Caco-2 (cell line): ENCODE measurements at regions not wholly inside any gene's neighbourhood (a gene's known extent, or its start where the extent isn't known, plus 50 kb on each side); places are given as distances from the start of the nearest gene placed in this dataset.
"Not testable (repeated sequence)": the region's sequence is repeated elsewhere in the genome, so short reads cannot be mapped to it uniquely, and the experiment has no call there.

ENCODE experiments used
- BruUV-seq: library from RNA; stranded (reverse); fragments of 400-500 nt; replicated peaks from 2 replicates; lab custom pipeline; 2021; lab: Mats Ljungman, UMichigan
- CTCF ChIA-PET: fragments of 300-600 bp; sonication (Branson Sonifier 250); formaldehyde crosslinking; loops from one replicate; lab custom pipeline; 2022; ENCODE audit warnings: antibody characterized with exemption; lab: Charles Lee
- POLR2A ChIA-PET: fragments of 300-600 bp; sonication (Branson Sonifier 250); formaldehyde crosslinking; loops from one replicate; lab custom pipeline; 2022; ENCODE audit warnings: antibody characterized with exemption; lab: Charles Lee
- DNase-seq, 2 experiments: peaks; one replicate each; pipeline versions ENCODE4 v3.0.0 to v3.0.0-alpha.2; 2020 to 2022
- H3K27me3 ChIP-seq: replicated peaks from 2 replicates; pipeline ENCODE4 v1.6.0; 2011; ENCODE audit warnings: low read length; ENCODE audit not compliant: control insufficient read depth, insufficient read depth
- H3K36me3 ChIP-seq: 2 replicates; pipeline ENCODE4 v1.5.1; 2011; ENCODE audit warnings: low read length; ENCODE audit not compliant: control insufficient read depth, insufficient read depth
- H3K4me1 ChIP-seq: fragments of 250-450 bp; sonication (Bioruptor Pico); 2 replicates; pipeline ENCODE4 v1.5.1; 2020; ENCODE audit warnings: mild to moderate bottlenecking
- H3K4me3 ChIP-seq: 2 replicates; pipeline ENCODE4 v1.5.1; 2011; ENCODE audit warnings: low read depth, mild to moderate bottlenecking, control low read depth, low read length
- H3K9me3 ChIP-seq: fragments of 250-450 bp; sonication (Bioruptor Pico); 2 replicates; pipeline ENCODE4 v1.5.1; 2020; ENCODE audit warnings: mild to moderate bottlenecking, moderate library complexity
- H3K27ac Mint-ChIP-seq: one replicate; pipeline ENCODE4 v1.8.0; 2022; ENCODE audit warnings: mixed read lengths; ENCODE audit not compliant: unreplicated experiment
- H3K27me3 Mint-ChIP-seq: one replicate; pipeline ENCODE4 v1.8.0; 2022; ENCODE audit warnings: mixed read lengths; ENCODE audit not compliant: insufficient read depth, unreplicated experiment
- H3K36me3 Mint-ChIP-seq: one replicate; pipeline ENCODE4 v1.8.0; 2022; ENCODE audit warnings: mild to moderate bottlenecking, mixed read lengths; ENCODE audit not compliant: insufficient read depth, unreplicated experiment
- H3K4me1 Mint-ChIP-seq: one replicate; pipeline ENCODE4 v1.8.0; 2022; ENCODE audit warnings: low read depth, mixed read lengths; ENCODE audit not compliant: unreplicated experiment
- H3K4me3 Mint-ChIP-seq: one replicate; pipeline ENCODE4 v1.8.0; 2022; ENCODE audit warnings: mild to moderate bottlenecking, moderate library complexity, mixed read lengths; ENCODE audit not compliant: unreplicated experiment
- H3K9me3 Mint-ChIP-seq: one replicate; pipeline ENCODE4 v1.8.0; 2022; ENCODE audit warnings: mixed read lengths; ENCODE audit not compliant: unreplicated experiment
- intact Hi-C: fragments of 100-400 bp; cut with micrococcal nuclease; formaldehyde crosslinking; loops from one replicate; pipeline ENCODE4 v1.10.0; 2022; ENCODE audit not compliant: unreplicated experiment
- TF ChIP-seq, protein P1 (sequence below), 2 experiments: fragments of 200-600 bp in 1 of 2; IDR thresholded peaks; 1 replicate in 1 of 2; 2 replicates in 1 of 2; pipeline versions ENCODE4 v1.5.1 to v1.8.0; 2011 to 2022; ENCODE audit warnings: antibody characterized with exemption in 1 of 2, control low read depth in 1 of 2, inconsistent platforms in 1 of 2, low read depth in 1 of 2, low read length in 1 of 2, mild to moderate bottlenecking in 1 of 2, moderate library complexity in 1 of 2; ENCODE audit not compliant: insufficient read depth in 1 of 2, severe bottlenecking in 1 of 2, unreplicated experiment in 1 of 2

DNA sequence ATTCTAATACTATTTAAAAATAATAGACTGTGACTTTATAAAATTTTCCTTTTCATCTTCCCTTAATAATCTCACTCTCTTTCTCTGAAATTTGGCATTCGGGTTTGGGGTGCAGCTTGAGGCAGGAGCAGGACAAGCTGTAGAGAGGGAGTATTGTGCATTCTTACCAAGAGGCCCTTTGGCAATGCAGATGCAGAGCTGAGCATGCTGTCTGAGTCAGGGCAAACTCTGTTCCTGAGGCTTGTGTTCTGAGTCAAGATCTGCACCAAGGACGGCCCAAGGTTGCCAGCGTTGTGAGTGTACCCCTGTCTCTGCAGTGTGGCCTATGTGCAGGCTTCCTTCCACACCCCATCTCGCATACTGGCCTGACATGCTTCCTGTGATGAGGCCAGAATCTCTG, 343.8 kb upstream of the FRG2C start:
- no peak for DNase-seq
- intact Hi-C loops, result no loop called here
- H3K36me3 Mint-ChIP-seq, result no peaks in the 10 kb centered on the region
- no peaks in the 10 kb centered on the region for H3K9me3 Mint-ChIP-seq
- no peak overlapping the region for H3K4me3 Mint-ChIP-seq
- no peaks in the 10 kb centered on the region for H3K27me3 ChIP-seq
- ChIA-PET CTCF (no interaction called here), POLR2A (no interaction called here)
- no peak overlapping the region for H3K4me3 ChIP-seq
- H3K36me3 ChIP-seq, result no peaks in the 10 kb centered on the region
- no peaks in the 10 kb centered on the region for H3K4me1 ChIP-seq
- BruUV-seq, result no TSS peak
- H3K27me3 Mint-ChIP-seq, result no peaks in the 10 kb centered on the region
- no peak overlapping the region for H3K27ac Mint-ChIP-seq
- TF ChIP-seq, protein P1, sequence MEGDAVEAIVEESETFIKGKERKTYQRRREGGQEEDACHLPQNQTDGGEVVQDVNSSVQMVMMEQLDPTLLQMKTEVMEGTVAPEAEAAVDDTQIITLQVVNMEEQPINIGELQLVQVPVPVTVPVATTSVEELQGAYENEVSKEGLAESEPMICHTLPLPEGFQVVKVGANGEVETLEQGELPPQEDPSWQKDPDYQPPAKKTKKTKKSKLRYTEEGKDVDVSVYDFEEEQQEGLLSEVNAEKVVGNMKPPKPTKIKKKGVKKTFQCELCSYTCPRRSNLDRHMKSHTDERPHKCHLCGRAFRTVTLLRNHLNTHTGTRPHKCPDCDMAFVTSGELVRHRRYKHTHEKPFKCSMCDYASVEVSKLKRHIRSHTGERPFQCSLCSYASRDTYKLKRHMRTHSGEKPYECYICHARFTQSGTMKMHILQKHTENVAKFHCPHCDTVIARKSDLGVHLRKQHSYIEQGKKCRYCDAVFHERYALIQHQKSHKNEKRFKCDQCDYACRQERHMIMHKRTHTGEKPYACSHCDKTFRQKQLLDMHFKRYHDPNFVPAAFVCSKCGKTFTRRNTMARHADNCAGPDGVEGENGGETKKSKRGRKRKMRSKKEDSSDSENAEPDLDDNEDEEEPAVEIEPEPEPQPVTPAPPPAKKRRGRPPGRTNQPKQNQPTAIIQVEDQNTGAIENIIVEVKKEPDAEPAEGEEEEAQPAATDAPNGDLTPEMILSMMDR (IDR thresholded peaks at IDR 0.05; ENCODE audit: insufficient read depth in 1 of 2, low read depth in 1 of 2, low read length in 1 of 2, severe bottlenecking in 1 of 2, unreplicated experiment in 1 of 2), result no peak
- H3K4me1 Mint-ChIP-seq, result no peaks in the 10 kb centered on the region
- no peaks in the 10 kb centered on the region for H3K9me3 ChIP-seq

DNA sequence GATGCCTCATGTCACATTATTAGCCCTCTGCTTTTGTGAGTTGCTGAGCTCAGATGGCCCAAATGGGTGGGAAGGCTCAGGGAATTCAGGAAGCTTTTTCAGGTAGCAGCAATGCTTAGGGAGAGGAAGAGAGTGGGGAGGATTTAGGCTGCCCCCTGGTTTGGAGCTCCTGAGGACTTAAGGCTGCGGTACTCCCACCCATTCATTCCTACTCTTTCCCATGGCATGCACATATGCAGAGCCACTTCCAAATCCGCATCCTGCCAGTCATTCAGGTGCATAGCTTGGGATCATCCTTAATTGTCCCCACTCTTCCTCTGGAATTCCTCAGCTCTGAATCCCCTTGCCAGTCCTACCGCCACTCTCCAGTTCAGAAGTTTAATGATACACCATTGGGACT, 343.1 kb upstream of the FRG2C start:
- no peaks in the 10 kb centered on the region for H3K36me3 Mint-ChIP-seq

GRCh38 chr3:75323936-75324335, 340.2 kb upstream of the FRG2C start:
- CTCF ChIA-PET, DNase-seq: not testable (repeated sequence)

More for the DNA sequence above, 343.1 kb upstream of the FRG2C start:
- CTCF ChIA-PET, result no interaction called here
- no TSS peak for BruUV-seq
- no peaks in the 10 kb centered on the region for H3K9me3 ChIP-seq
- no peak for DNase-seq
- TF ChIP-seq, protein P1 (IDR thresholded peaks at IDR 0.05; ENCODE audit: insufficient read depth in 1 of 2, low read depth in 1 of 2, low read length in 1 of 2, severe bottlenecking in 1 of 2, unreplicated experiment in 1 of 2), result no peak
- Mint-ChIP-seq H3K27ac (no peak overlapping the region), H3K4me3 (no peak overlapping the region), H3K9me3 (no peaks in the 10 kb centered on the region), H3K4me1 (no peaks in the 10 kb centered on the region), H3K27me3 (no peaks in the 10 kb centered on the region)
- H3K27me3 ChIP-seq, result no peaks in the 10 kb centered on the region
- intact Hi-C loops, result no loop called here
- no peaks in the 10 kb centered on the region for H3K4me1 ChIP-seq
- POLR2A ChIA-PET, result no interaction called here
- no peak overlapping the region for H3K4me3 ChIP-seq
- no peaks in the 10 kb centered on the region for H3K36me3 ChIP-seq

DNA sequence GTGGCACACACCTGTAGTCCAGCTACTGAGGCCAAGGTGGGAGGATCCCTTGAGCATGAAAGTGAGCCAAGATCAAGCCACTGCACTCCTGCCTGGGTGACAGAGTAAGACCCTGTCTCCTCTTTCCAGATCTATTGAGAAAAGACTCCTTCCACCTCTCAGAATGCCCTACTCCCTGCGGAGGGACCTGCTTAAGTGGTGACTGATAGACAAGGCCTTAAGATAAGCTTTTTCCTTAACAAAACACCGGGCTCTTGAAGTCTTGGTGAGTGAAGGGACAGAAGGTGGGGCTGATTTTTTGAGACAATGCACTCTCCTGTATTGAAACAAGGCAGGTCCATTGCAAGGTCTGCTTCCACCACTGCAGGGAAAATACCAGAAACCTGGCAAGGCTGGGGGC, 338.4 kb upstream of the FRG2C start:
- H3K36me3 ChIP-seq, result no peaks in the 10 kb centered on the region
- H3K4me3 Mint-ChIP-seq, result no peak overlapping the region
- TF ChIP-seq, protein P1 (IDR thresholded peaks at IDR 0.05; ENCODE audit: insufficient read depth in 1 of 2, low read depth in 1 of 2, low read length in 1 of 2, severe bottlenecking in 1 of 2, unreplicated experiment in 1 of 2), result no peak
- intact Hi-C loops, result no loop called here
- no peaks in the 10 kb centered on the region for H3K9me3 ChIP-seq
- ChIA-PET CTCF (no interaction called here), POLR2A (no interaction called here)
- H3K4me1 ChIP-seq, result no peaks in the 10 kb centered on the region
- H3K36me3 Mint-ChIP-seq, result no peaks in the 10 kb centered on the region
- H3K27ac Mint-ChIP-seq, result no peak overlapping the region
- DNase-seq, result no peak
- no TSS peak for BruUV-seq
- H3K27me3 Mint-ChIP-seq, result no peaks in the 10 kb centered on the region
- H3K4me3 ChIP-seq, result no peak overlapping the region
- H3K9me3 Mint-ChIP-seq, result no peaks in the 10 kb centered on the region
- H3K4me1 Mint-ChIP-seq, result no peaks in the 10 kb centered on the region
- no peaks in the 10 kb centered on the region for H3K27me3 ChIP-seq

More at GRCh38 chr3:75323936-75324335, 340.2 kb upstream of the FRG2C start:
- BruUV-seq, H3K36me3 Mint-ChIP-seq, H3K27ac Mint-ChIP-seq, H3K4me3 Mint-ChIP-seq, H3K9me3 ChIP-seq, H3K27me3 Mint-ChIP-seq, H3K4me3 ChIP-seq, H3K4me1 Mint-ChIP-seq, H3K36me3 ChIP-seq, H3K27me3 ChIP-seq, POLR2A ChIA-PET, H3K4me1 ChIP-seq, intact Hi-C loops, H3K9me3 Mint-ChIP-seq: not testable (repeated sequence)
